H9 (cell line): ENCODE measurements at regions not wholly inside any gene's neighbourhood (a gene's known extent, or its start where the extent isn't known, plus 50 kb on each side); places are given as distances from the start of the nearest gene placed in this dataset.
"Not testable (repeated sequence)": the region's sequence is repeated elsewhere in the genome, so short reads cannot be mapped to it uniquely, and the experiment has no call there.

Source experiments
- DNase-seq: peaks from one replicate; pipeline ENCODE4 v3.0.0-alpha.2; 2017
- H2AFZ ChIP-seq: one replicate; pipeline ENCODE4 v1.6.1; 2013; ENCODE audit warnings: mild to moderate bottlenecking, low read length, control low read depth, moderate library complexity
- H2AK5ac ChIP-seq: 2 replicates; pipeline ENCODE4 v1.6.1; 2013; ENCODE audit warnings: low read length, control low read depth, mixed read lengths; ENCODE audit not compliant: insufficient read length
- H2BK120ac ChIP-seq: one replicate; pipeline ENCODE4 v1.6.1; 2013; ENCODE audit warnings: low read depth, mild to moderate bottlenecking, low read length, control low read depth, inconsistent platforms; ENCODE audit not compliant: poor library complexity, severe bottlenecking
- H2BK12ac ChIP-seq: 2 replicates; pipeline ENCODE4 v1.6.1; 2013; ENCODE audit warnings: low read length, control low read depth, mixed read lengths, low read depth; ENCODE audit not compliant: insufficient read length
- H2BK15ac ChIP-seq: 2 replicates; pipeline ENCODE4 v1.6.1; 2013; ENCODE audit warnings: low read depth, low read length, control low read depth
- H2BK20ac ChIP-seq: one replicate; pipeline ENCODE4 v1.6.1; 2013; ENCODE audit warnings: low read depth, mild to moderate bottlenecking, low read length, control low read depth, inconsistent platforms; ENCODE audit not compliant: poor library complexity, severe bottlenecking
- H2BK5ac ChIP-seq: 2 replicates; pipeline ENCODE4 v1.6.1; 2013; ENCODE audit warnings: low read length, control low read depth, mixed read lengths; ENCODE audit not compliant: insufficient read length
- H3K14ac ChIP-seq: 2 replicates; pipeline ENCODE4 v1.6.1; 2013; ENCODE audit warnings: low read length, control low read depth; ENCODE audit not compliant: insufficient read depth
- H3K18ac ChIP-seq: 2 replicates; pipeline ENCODE4 v1.6.1; 2013; ENCODE audit warnings: low read depth, mild to moderate bottlenecking, mixed read lengths, low read length, control low read depth; ENCODE audit not compliant: insufficient read length
- H3K23ac ChIP-seq: 2 replicates; pipeline ENCODE4 v1.6.1; 2013; ENCODE audit warnings: low read length, control low read depth, mixed read lengths, low read depth; ENCODE audit not compliant: insufficient read length
- H3K23me2 ChIP-seq: 2 replicates; pipeline ENCODE4 v1.6.1; 2013; ENCODE audit warnings: low read depth, mild to moderate bottlenecking, mixed read lengths, low read length, control low read depth; ENCODE audit not compliant: insufficient read length, poor library complexity, severe bottlenecking
- H3K27ac ChIP-seq: 2 replicates; pipeline ENCODE4 v1.5.1; 2013; ENCODE audit warnings: low read length, control low read depth, mixed read lengths, low read depth; ENCODE audit not compliant: insufficient read length
- H3K27me3 ChIP-seq: 2 replicates; pipeline ENCODE4 v1.6.1; 2013; ENCODE audit warnings: low read length, control low read depth, inconsistent platforms; ENCODE audit not compliant: insufficient read depth
- H3K4ac ChIP-seq: 2 replicates; pipeline ENCODE4 v1.6.1; 2013; ENCODE audit warnings: low read depth, mild to moderate bottlenecking, control low read depth, inconsistent platforms, low read length, moderate library complexity
- H3K4me1 ChIP-seq: 2 replicates; pipeline ENCODE4 v1.6.1; 2013; ENCODE audit warnings: low read length, control low read depth, inconsistent platforms; ENCODE audit not compliant: insufficient read depth
- H3K4me2 ChIP-seq: 2 replicates; pipeline ENCODE4 v1.6.1; 2013; ENCODE audit warnings: low read length, control low read depth, mixed read lengths; ENCODE audit not compliant: insufficient read length, insufficient read depth
- H3K56ac ChIP-seq: 2 replicates; pipeline ENCODE4 v1.6.1; 2013; ENCODE audit warnings: low read depth, mild to moderate bottlenecking, mixed read lengths, low read length, control low read depth; ENCODE audit not compliant: insufficient read length
- H3K79me1 ChIP-seq: 2 replicates; pipeline ENCODE4 v1.6.1; 2013; ENCODE audit warnings: low read depth, mild to moderate bottlenecking, moderate library complexity, low read length, control low read depth, inconsistent platforms; ENCODE audit not compliant: insufficient read depth, poor library complexity, severe bottlenecking
- H3K79me2 ChIP-seq: 2 replicates; pipeline ENCODE4 v1.6.1; 2013; ENCODE audit warnings: low read length, control low read depth, inconsistent platforms; ENCODE audit not compliant: insufficient read depth
- H3K9ac ChIP-seq: 2 replicates; pipeline ENCODE4 v1.6.1; 2013; ENCODE audit warnings: low read length, control low read depth, mixed read lengths; ENCODE audit not compliant: insufficient read length; ENCODE audit errors: extremely low read depth
- H3K9me3 ChIP-seq: one replicate; pipeline ENCODE4 v1.6.1; 2013; ENCODE audit warnings: low read depth, low read length, inconsistent platforms; ENCODE audit not compliant: control insufficient read depth
- H3T11ph ChIP-seq: one replicate; pipeline ENCODE4 v1.6.1; 2013; ENCODE audit warnings: mild to moderate bottlenecking, low read length, control low read depth, inconsistent platforms
- H4K20me1 ChIP-seq: one replicate; pipeline ENCODE4 v1.6.1; 2013; ENCODE audit not compliant: control insufficient read depth, insufficient read length, insufficient read depth
- H4K5ac ChIP-seq: 2 replicates; pipeline ENCODE4 v1.6.1; 2013; ENCODE audit warnings: low read depth, mild to moderate bottlenecking, mixed read lengths, low read length, control low read depth; ENCODE audit not compliant: insufficient read length
- H4K8ac ChIP-seq: replicated peaks from 2 replicates; pipeline ENCODE4 v1.6.1; 2013; ENCODE audit warnings: low read length, control low read depth, mixed read lengths, low read depth; ENCODE audit not compliant: insufficient read length
- H4K91ac ChIP-seq: 2 replicates; pipeline ENCODE4 v1.6.1; 2013; ENCODE audit warnings: low read depth, mild to moderate bottlenecking, moderate library complexity, mixed read lengths, low read length, control low read depth; ENCODE audit not compliant: insufficient read length
- H3K27ac Mint-ChIP-seq, 3 experiments: 2 replicates in 2 of 3; 3 replicates in 1 of 3; pipeline ENCODE4 v1.8.0; 2020 to 2021; ENCODE audit warnings: mixed read lengths in 3 of 3, mild to moderate bottlenecking in 1 of 3, moderate library complexity in 1 of 3
- H3K27me3 Mint-ChIP-seq: 2 replicates; pipeline ENCODE4 v1.8.0; 2021; ENCODE audit warnings: low read depth, mild to moderate bottlenecking, moderate library complexity, mixed read lengths
- H3K36me3 Mint-ChIP-seq, 3 experiments: 2 replicates in 2 of 3; 3 replicates in 1 of 3; pipeline ENCODE4 v1.8.0; 2020 to 2021; ENCODE audit warnings: low read depth in 3 of 3, mixed read lengths in 3 of 3; ENCODE audit not compliant: insufficient read depth in 1 of 3
- H3K4me1 Mint-ChIP-seq, 2 experiments: 2 replicates each; pipeline ENCODE4 v1.8.0; 2020; ENCODE audit warnings: mixed read lengths in 2 of 2
- H3K4me3 Mint-ChIP-seq, 2 experiments: 2 replicates in 1 of 2; 3 replicates in 1 of 2; pipeline ENCODE4 v1.8.0; 2020 to 2021; ENCODE audit warnings: mild to moderate bottlenecking in 2 of 2, mixed read lengths in 2 of 2, moderate library complexity in 1 of 2
- H3K9me3 Mint-ChIP-seq, 2 experiments: 2 replicates in 1 of 2; 3 replicates in 1 of 2; pipeline ENCODE4 v1.8.0; 2020; ENCODE audit warnings: mild to moderate bottlenecking in 2 of 2, mixed read lengths in 2 of 2, moderate library complexity in 1 of 2
- WGBS: extraction: QIAGEN DNeasy Blood & Tissue Kit; methylation state at CpG from one replicate; pipeline ENCODE4 v1.1.7; 2013; ENCODE audit warnings: missing lambda C conversion rate, low lambda C conversion rate, mixed read lengths; ENCODE audit not compliant: insufficient read length; ENCODE audit errors: extremely low coverage; 5-methylcytosine and 5-hydroxymethylcytosine counted together

- not testable (repeated sequence) for H3K4me1 Mint-ChIP-seq, H3K4me3 Mint-ChIP-seq, H3K9me3 ChIP-seq, H2BK15ac ChIP-seq, H3K9me3 Mint-ChIP-seq, H4K5ac ChIP-seq, H3K14ac ChIP-seq, H3K4ac ChIP-seq, H4K20me1 ChIP-seq, DNase-seq, H4K91ac ChIP-seq, H2BK12ac ChIP-seq, H3T11ph ChIP-seq, H4K8ac ChIP-seq, H3K27ac Mint-ChIP-seq, H2BK5ac ChIP-seq, H3K9ac ChIP-seq, H2BK20ac ChIP-seq, H3K79me2 ChIP-seq, H3K27me3 ChIP-seq, H3K36me3 Mint-ChIP-seq, H3K27ac ChIP-seq, H3K79me1 ChIP-seq, H3K23ac ChIP-seq, H2BK120ac ChIP-seq, H3K4me2 ChIP-seq, H3K4me1 ChIP-seq, H3K27me3 Mint-ChIP-seq, H3K23me2 ChIP-seq, H3K18ac ChIP-seq, H2AK5ac ChIP-seq, H3K56ac ChIP-seq, H2AFZ ChIP-seq
- no CpG with 5 or more reads among the region's 24 CpGs for WGBS
Observed at GRCh38 chr22:21215973-21216731, 167.4 kb upstream of the RIMBP3B start.

- no CpG with 5 or more reads among the region's 7 CpGs for WGBS
- H4K8ac ChIP-seq, H3K18ac ChIP-seq, H4K20me1 ChIP-seq, H3K27me3 Mint-ChIP-seq, DNase-seq, H2AFZ ChIP-seq, H3K23me2 ChIP-seq, H3K14ac ChIP-seq, H3K79me2 ChIP-seq, H3K27ac Mint-ChIP-seq, H3K56ac ChIP-seq, H3K4me1 Mint-ChIP-seq, H3K4me2 ChIP-seq, H2BK120ac ChIP-seq, H4K5ac ChIP-seq, H3K9me3 Mint-ChIP-seq, H3K4me1 ChIP-seq, H2BK20ac ChIP-seq, H3K27ac ChIP-seq, H3K36me3 Mint-ChIP-seq, H3T11ph ChIP-seq, H2BK5ac ChIP-seq, H3K4me3 Mint-ChIP-seq, H3K9me3 ChIP-seq, H3K9ac ChIP-seq, H4K91ac ChIP-seq, H2BK15ac ChIP-seq, H3K27me3 ChIP-seq, H2AK5ac ChIP-seq, H2BK12ac ChIP-seq, H3K23ac ChIP-seq, H3K79me1 ChIP-seq, H3K4ac ChIP-seq: not testable (repeated sequence)
Observed at GRCh38 chr22:21224900-21225299, 158.7 kb upstream of the RIMBP3B start.
